HEK293 (cell line): ENCODE measurements at regions not wholly inside any gene's neighbourhood (a gene's known extent, or its start where the extent isn't known, plus 50 kb on each side); places are given as distances from the start of the nearest gene placed in this dataset.

Source experiments
- CTCF ChIA-PET: fragments of 350-600 bp; formaldehyde crosslinking; extraction: SDS; loops from one replicate; lab custom pipeline; 2021; ENCODE audit warnings: antibody characterized with exemption; lab: Yijun Ruan, JAX
- POLR2A ChIA-PET: fragments of 300-600 bp; formaldehyde crosslinking; extraction: SDS; loops from one replicate; lab custom pipeline; 2020; ENCODE audit warnings: antibody characterized with exemption, inconsistent platforms; lab: Yijun Ruan, JAX
- H3K27ac ChIP-seq: fragments of 200-500 bp; sonication (Bioruptor generic); 2 replicates; pipeline ENCODE4 v1.5.1; 2014; ENCODE audit warnings: low read depth, low read length, control low read depth, inconsistent platforms; ENCODE audit errors: extremely low read depth
- H3K36me3 ChIP-seq, 2 experiments: fragments of 200-500 bp in 1 of 2; sonication (Bioruptor generic) in 1 of 2; 1 replicate in 1 of 2; 2 replicates in 1 of 2; pipeline ENCODE4 v1.5.1; 2014 to 2017; ENCODE audit warnings: inconsistent platforms in 2 of 2, low read length in 2 of 2; ENCODE audit not compliant: control insufficient read depth in 2 of 2, insufficient read depth in 1 of 2
- H3K4me1 ChIP-seq: fragments of 200-500 bp; sonication (Bioruptor generic); 2 replicates; pipeline ENCODE4 v1.5.1; 2014; ENCODE audit warnings: mild to moderate bottlenecking, low read length, inconsistent platforms; ENCODE audit not compliant: control insufficient read depth, insufficient read depth
- H3K4me3 ChIP-seq: 2 replicates; pipeline ENCODE4 v1.5.1; 2011; ENCODE audit warnings: low read depth, mild to moderate bottlenecking, control low read depth, low read length, moderate library complexity
- H3K9me3 ChIP-seq: fragments of 200-500 bp; sonication (Bioruptor generic); 2 replicates; pipeline ENCODE4 v1.5.1; 2014; ENCODE audit warnings: low read depth, low read length, inconsistent platforms; ENCODE audit not compliant: control insufficient read depth, insufficient read depth
- GLIS1 ChIP-seq: fragments of 450-650 bp; formaldehyde crosslinking; IDR thresholded peaks from 2 replicates; pipeline ENCODE4 v1.5.1; 2016; ENCODE audit warnings: missing biosample characterization, missing genetic modification characterization
- HOXC10 ChIP-seq: sonication (generic); formaldehyde crosslinking; IDR thresholded peaks from 2 replicates; pipeline ENCODE4 v1.8.1; 2023; ENCODE audit warnings: mild to moderate bottlenecking, missing genetic modification reagents
- KLF9 ChIP-seq: fragments of 450-650 bp; formaldehyde crosslinking; IDR thresholded peaks from 2 replicates; pipeline ENCODE4 v1.5.1; 2016; ENCODE audit warnings: missing biosample characterization, missing genetic modification characterization, low read depth
- OSR2 ChIP-seq: fragments of 450-650 bp; formaldehyde crosslinking; IDR thresholded peaks from 2 replicates; pipeline ENCODE4 v1.5.1; 2016; ENCODE audit warnings: missing biosample characterization, missing genetic modification characterization
- SETDB1 ChIP-seq: IDR thresholded peaks from one replicate; pipeline ENCODE4 v1.6.1; 2017; ENCODE audit warnings: mild to moderate bottlenecking, low read length, moderate library complexity, mixed read lengths; ENCODE audit not compliant: insufficient read length
- SP2 ChIP-seq: fragments of 450-650 bp; formaldehyde crosslinking; IDR thresholded peaks from 2 replicates; pipeline ENCODE4 v1.5.1; 2016; ENCODE audit warnings: missing biosample characterization, missing genetic modification characterization
- WT1 ChIP-seq: fragments of 450-650 bp; formaldehyde crosslinking; IDR thresholded peaks from 2 replicates; pipeline ENCODE4 v1.5.1; 2016; ENCODE audit warnings: missing biosample characterization, missing genetic modification characterization
- YY1 ChIP-seq: fragments of 450-650 bp; formaldehyde crosslinking; IDR thresholded peaks from 2 replicates; pipeline ENCODE4 v1.5.1; 2018; ENCODE audit warnings: missing biosample characterization, missing genetic modification characterization
- YY2 ChIP-seq: fragments of 450-650 bp; formaldehyde crosslinking; IDR thresholded peaks from 2 replicates; pipeline ENCODE4 v1.5.1; 2016; ENCODE audit warnings: missing biosample characterization, missing genetic modification characterization
- ZBTB44 ChIP-seq: fragments of 450-650 bp; IDR thresholded peaks from 2 replicates; pipeline ENCODE4 v1.5.1; 2018; ENCODE audit warnings: missing biosample characterization, mild to moderate bottlenecking, missing genetic modification characterization
- ZBTB7A ChIP-seq: fragments of 450-650 bp; formaldehyde crosslinking; IDR thresholded peaks from 2 replicates; pipeline ENCODE4 v1.5.1; 2016; ENCODE audit warnings: low read depth, missing biosample characterization, missing genetic modification characterization
- ZBTB8A ChIP-seq: fragments of 450-650 bp; formaldehyde crosslinking; IDR thresholded peaks from 2 replicates; pipeline ENCODE4 v1.5.1; 2016; ENCODE audit warnings: missing biosample characterization, missing genetic modification characterization
- ZEB2 ChIP-seq: fragments of 450-650 bp; formaldehyde crosslinking; IDR thresholded peaks from 2 replicates; pipeline ENCODE4 v1.5.1; 2016; ENCODE audit warnings: missing biosample characterization, missing genetic modification characterization
- ZFHX2 ChIP-seq: fragments of 450-650 bp; formaldehyde crosslinking; conservative IDR thresholded peaks from 2 replicates; pipeline ENCODE4 v1.5.1; 2016; ENCODE audit warnings: missing biosample characterization, missing genetic modification characterization
- ZNF133 ChIP-seq: fragments of 450-650 bp; formaldehyde crosslinking; IDR thresholded peaks from 2 replicates; pipeline ENCODE4 v1.5.1; 2016; ENCODE audit warnings: missing biosample characterization, missing genetic modification characterization
- ZNF16 ChIP-seq: fragments of 450-650 bp; formaldehyde crosslinking; IDR thresholded peaks from 2 replicates; pipeline ENCODE4 v1.5.1; 2016; ENCODE audit warnings: low read depth, missing biosample characterization, missing genetic modification characterization
- ZNF19 ChIP-seq: fragments of 450-650 bp; formaldehyde crosslinking; IDR thresholded peaks from 2 replicates; pipeline ENCODE4; 2016; ENCODE audit warnings: missing biosample characterization, missing genetic modification characterization, low read depth
- ZNF335 ChIP-seq: fragments of 450-650 bp; formaldehyde crosslinking; conservative IDR thresholded peaks from 2 replicates; pipeline ENCODE4 v1.5.1; 2016; ENCODE audit warnings: missing biosample characterization, missing genetic modification characterization
- ZNF404 ChIP-seq: fragments of 450-650 bp; formaldehyde crosslinking; IDR thresholded peaks from 2 replicates; pipeline ENCODE4 v1.5.1; 2017; ENCODE audit warnings: missing biosample characterization, missing genetic modification characterization
- ZNF48 ChIP-seq: fragments of 450-650 bp; formaldehyde crosslinking; IDR thresholded peaks from 2 replicates; pipeline ENCODE4 v1.5.1; 2016; ENCODE audit warnings: missing biosample characterization, missing genetic modification characterization
- ZNF560 ChIP-seq: fragments of 450-650 bp; formaldehyde crosslinking; IDR thresholded peaks from 2 replicates; pipeline ENCODE4 v1.5.1; 2017; ENCODE audit warnings: missing biosample characterization, missing genetic modification characterization, borderline replicate concordance
- ZNF629 ChIP-seq: fragments of 450-650 bp; formaldehyde crosslinking; IDR thresholded peaks from 2 replicates; pipeline ENCODE4 v1.5.1; 2017; ENCODE audit warnings: missing biosample characterization, missing genetic modification characterization
- ZNF654 ChIP-seq: fragments of 450-650 bp; formaldehyde crosslinking; IDR thresholded peaks from 2 replicates; pipeline ENCODE4 v1.5.1; 2016; ENCODE audit warnings: low read depth, missing biosample characterization, missing genetic modification characterization
- ZNF707 ChIP-seq: fragments of 450-650 bp; formaldehyde crosslinking; IDR thresholded peaks from 2 replicates; pipeline ENCODE4 v1.5.1; 2016; ENCODE audit warnings: missing biosample characterization, missing genetic modification characterization
- TF ChIP-seq, protein P1 (sequence below): fragments of 450-650 bp; formaldehyde crosslinking; IDR thresholded peaks from 2 replicates; pipeline ENCODE4 v1.5.1; 2016; ENCODE audit warnings: missing biosample characterization, missing genetic modification characterization, borderline replicate concordance
- TF ChIP-seq, protein P2 (sequence below): fragments of 450-650 bp; formaldehyde crosslinking; IDR thresholded peaks from 2 replicates; pipeline ENCODE4 v1.5.1; 2016; ENCODE audit warnings: missing biosample characterization, missing genetic modification characterization

- TF ChIP-seq ZEB2 (tag by site-specific recombination) = no peak
- TF ChIP-seq SETDB1 = no peak
- TF ChIP-seq, protein P1, sequence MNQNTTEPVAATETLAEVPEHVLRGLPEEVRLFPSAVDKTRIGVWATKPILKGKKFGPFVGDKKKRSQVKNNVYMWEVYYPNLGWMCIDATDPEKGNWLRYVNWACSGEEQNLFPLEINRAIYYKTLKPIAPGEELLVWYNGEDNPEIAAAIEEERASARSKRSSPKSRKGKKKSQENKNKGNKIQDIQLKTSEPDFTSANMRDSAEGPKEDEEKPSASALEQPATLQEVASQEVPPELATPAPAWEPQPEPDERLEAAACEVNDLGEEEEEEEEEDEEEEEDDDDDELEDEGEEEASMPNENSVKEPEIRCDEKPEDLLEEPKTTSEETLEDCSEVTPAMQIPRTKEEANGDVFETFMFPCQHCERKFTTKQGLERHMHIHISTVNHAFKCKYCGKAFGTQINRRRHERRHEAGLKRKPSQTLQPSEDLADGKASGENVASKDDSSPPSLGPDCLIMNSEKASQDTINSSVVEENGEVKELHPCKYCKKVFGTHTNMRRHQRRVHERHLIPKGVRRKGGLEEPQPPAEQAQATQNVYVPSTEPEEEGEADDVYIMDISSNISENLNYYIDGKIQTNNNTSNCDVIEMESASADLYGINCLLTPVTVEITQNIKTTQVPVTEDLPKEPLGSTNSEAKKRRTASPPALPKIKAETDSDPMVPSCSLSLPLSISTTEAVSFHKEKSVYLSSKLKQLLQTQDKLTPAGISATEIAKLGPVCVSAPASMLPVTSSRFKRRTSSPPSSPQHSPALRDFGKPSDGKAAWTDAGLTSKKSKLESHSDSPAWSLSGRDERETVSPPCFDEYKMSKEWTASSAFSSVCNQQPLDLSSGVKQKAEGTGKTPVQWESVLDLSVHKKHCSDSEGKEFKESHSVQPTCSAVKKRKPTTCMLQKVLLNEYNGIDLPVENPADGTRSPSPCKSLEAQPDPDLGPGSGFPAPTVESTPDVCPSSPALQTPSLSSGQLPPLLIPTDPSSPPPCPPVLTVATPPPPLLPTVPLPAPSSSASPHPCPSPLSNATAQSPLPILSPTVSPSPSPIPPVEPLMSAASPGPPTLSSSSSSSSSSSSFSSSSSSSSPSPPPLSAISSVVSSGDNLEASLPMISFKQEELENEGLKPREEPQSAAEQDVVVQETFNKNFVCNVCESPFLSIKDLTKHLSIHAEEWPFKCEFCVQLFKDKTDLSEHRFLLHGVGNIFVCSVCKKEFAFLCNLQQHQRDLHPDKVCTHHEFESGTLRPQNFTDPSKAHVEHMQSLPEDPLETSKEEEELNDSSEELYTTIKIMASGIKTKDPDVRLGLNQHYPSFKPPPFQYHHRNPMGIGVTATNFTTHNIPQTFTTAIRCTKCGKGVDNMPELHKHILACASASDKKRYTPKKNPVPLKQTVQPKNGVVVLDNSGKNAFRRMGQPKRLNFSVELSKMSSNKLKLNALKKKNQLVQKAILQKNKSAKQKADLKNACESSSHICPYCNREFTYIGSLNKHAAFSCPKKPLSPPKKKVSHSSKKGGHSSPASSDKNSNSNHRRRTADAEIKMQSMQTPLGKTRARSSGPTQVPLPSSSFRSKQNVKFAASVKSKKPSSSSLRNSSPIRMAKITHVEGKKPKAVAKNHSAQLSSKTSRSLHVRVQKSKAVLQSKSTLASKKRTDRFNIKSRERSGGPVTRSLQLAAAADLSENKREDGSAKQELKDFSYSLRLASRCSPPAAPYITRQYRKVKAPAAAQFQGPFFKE (tag by site-specific recombination) = no peak
- CTCF ChIA-PET = interaction anchor here (0.6 kb wide), 1 partner anchor 36 kb away, joined by 5 read pairs; no protein-coding TSS in a partner anchor
- H3K4me3 ChIP-seq = no peak overlapping the region
- no peaks in the 10 kb centered on the region for H3K4me1 ChIP-seq
- no peak overlapping the region for H3K27ac ChIP-seq
- H3K36me3 ChIP-seq = no peaks in the 10 kb centered on the region
- POLR2A ChIA-PET = no interaction called here
- no peaks in the 10 kb centered on the region for H3K9me3 ChIP-seq
Measured at GRCh38 chr12:25872137-25872536, 86.3 kb upstream of the RASSF8 start.

DNA sequence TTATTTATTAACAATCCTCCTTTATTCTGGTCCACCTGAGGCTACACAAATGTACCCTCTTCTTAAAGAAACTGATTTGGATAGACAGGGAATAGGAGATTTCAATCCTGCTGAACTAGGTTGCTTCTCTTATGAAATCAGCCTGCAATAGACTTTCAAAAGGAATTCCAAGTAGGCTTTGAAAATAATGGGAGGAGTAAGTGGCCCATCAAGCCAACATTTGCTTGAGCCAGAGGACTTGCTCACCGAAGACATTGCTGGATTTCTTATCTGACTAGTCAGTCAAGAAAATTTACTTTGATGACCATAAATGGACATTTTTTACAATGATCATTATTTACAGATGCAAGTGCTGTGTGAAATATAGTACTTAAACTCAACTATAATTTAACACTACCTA lies 82.8 kb upstream of the RASSF8 start:
- H3K27ac ChIP-seq = no peak overlapping the region
- ChIA-PET CTCF (interaction anchor here (0.9 kb wide), 1 partner anchor 318 kb away, joined by 3 read pairs; no protein-coding TSS in a partner anchor), POLR2A (no interaction called here)
- no peak overlapping the region for H3K4me3 ChIP-seq
- no peak for TF ChIP-seq HOXC10
- TF ChIP-seq ZFHX2 = no peak
- no peak for TF ChIP-seq ZBTB8A (tag by site-specific recombination)
- TF ChIP-seq, protein P2, sequence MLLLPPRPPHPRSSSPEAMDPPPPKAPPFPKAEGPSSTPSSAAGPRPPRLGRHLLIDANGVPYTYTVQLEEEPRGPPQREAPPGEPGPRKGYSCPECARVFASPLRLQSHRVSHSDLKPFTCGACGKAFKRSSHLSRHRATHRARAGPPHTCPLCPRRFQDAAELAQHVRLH = no peak
- TF ChIP-seq SP2 = no peak
- TF ChIP-seq YY1 (tag by site-specific recombination) = no peak
- TF ChIP-seq ZBTB7A (tag by site-specific recombination) = no peak
- TF ChIP-seq ZNF707 (tag by site-specific recombination) = no peak
- TF ChIP-seq, all 188 proteins: peak for 0
- Histone ChIP-seq H3K36me3 (no peaks in the 10 kb centered on the region), H3K4me1 (no peaks in the 10 kb centered on the region), H3K9me3 (no peaks in the 10 kb centered on the region)

GRCh38 chr12:25876383-25877045 lies 82.0 kb upstream of the RASSF8 start:
- Histone ChIP-seq H3K27ac (no peak overlapping the region), H3K9me3 (no peaks in the 10 kb centered on the region), H3K36me3 (no peaks in the 10 kb centered on the region), H3K4me1 (no peaks in the 10 kb centered on the region), H3K4me3 (no peak overlapping the region)
- CTCF ChIA-PET = interaction anchor here (0.9 kb wide), 1 partner anchor 319 kb away, joined by 3 read pairs; no protein-coding TSS in a partner anchor
- POLR2A ChIA-PET = no interaction called here
- TF ChIP-seq YY2 (tag by site-specific recombination) = no peak
- TF ChIP-seq ZNF133 = no peak
- no peak for TF ChIP-seq GLIS1 (tag by site-specific recombination)
- TF ChIP-seq ZNF19 (tag by site-specific recombination) = no peak
- TF ChIP-seq ZNF404 (tag by site-specific recombination) = no peak
- no peak for TF ChIP-seq ZNF48 (tag by site-specific recombination)
- TF ChIP-seq WT1 (tag by site-specific recombination) = no peak
- TF ChIP-seq OSR2 (tag by site-specific recombination) = no peak
- TF ChIP-seq ZNF335 (tag by site-specific recombination) = no peak
- TF ChIP-seq KLF9 = no peak
- TF ChIP-seq ZNF629 (tag by site-specific recombination) = no peak
- no peak for TF ChIP-seq ZNF654 (tag by site-specific recombination)
- no peak for TF ChIP-seq ZNF16 (tag by site-specific recombination)
- no peak for TF ChIP-seq ZBTB44
- TF ChIP-seq ZNF560 (tag by site-specific recombination) = no peak
